T-cell (primary cell): ENCODE measurements at regions not wholly inside any gene's neighbourhood (a gene's known extent, or its start where the extent isn't known, plus 50 kb on each side); places are given as distances from the start of the nearest gene placed in this dataset.

Experiments
- ATAC-seq, 4 experiments: fragments of 200-7000 bp in 3 of 4; fragments of 150-1000 bp in 1 of 4; cut with Tn5 transposase; replicated peaks in 1 of 4; 1 replicate in 3 of 4; 2 replicates in 1 of 4; pipeline ENCODE4 v1.10.0; 2021; ENCODE audit warnings: moderate library complexity in 3 of 4, mild to moderate bottlenecking in 2 of 4, moderate number of reproducible peaks in 1 of 4
- CTCF ChIA-PET, 2 donors: fragments of 300-600 bp; sonication (Branson Sonifier 250); formaldehyde crosslinking; loops; one replicate each; lab custom pipeline; 2022; ENCODE audit warnings: antibody characterized with exemption in 2 of 2; lab: Charles Lee
- POLR2A ChIA-PET, 2 donors: fragments of 300-600 bp; sonication (Branson Sonifier 250); formaldehyde crosslinking; loops; one replicate each; lab custom pipeline; 2022; ENCODE audit warnings: antibody characterized with exemption in 2 of 2; lab: Charles Lee
- DNase-seq, 35 experiments: peaks; one replicate each; pipeline versions ENCODE4 v3.0.0 to v3.0.0-alpha.2; 2013 to 2023
- H3K27ac ChIP-seq: one replicate; pipeline ENCODE4 v1.5.1; 2013; ENCODE audit warnings: low read length
- H3K27me3 ChIP-seq, 2 experiments: replicated peaks in 1 of 2; 1 replicate in 1 of 2; 2 replicates in 1 of 2; pipeline versions ENCODE4 v1.6.1 to v1.7.0; 2013; ENCODE audit warnings: low read length in 1 of 2, mixed read lengths in 1 of 2; ENCODE audit not compliant: control insufficient read depth in 2 of 2, insufficient read depth in 2 of 2; ENCODE audit errors: extremely low read depth in 1 of 2
- H3K36me3 ChIP-seq, 2 donors: 1 replicate in 1 of 2; 2 replicates in 1 of 2; pipeline versions ENCODE4 v1.6.1 to v1.7.0; 2013; ENCODE audit warnings: low read length in 1 of 2; ENCODE audit not compliant: control insufficient read depth in 2 of 2, insufficient read depth in 1 of 2; ENCODE audit errors: extremely low read depth in 1 of 2
- H3K4me1 ChIP-seq, 2 experiments: 1 replicate in 1 of 2; 2 replicates in 1 of 2; pipeline versions ENCODE4 v1.6.1 to v1.7.0; 2013; ENCODE audit warnings: low read length in 2 of 2, mixed read lengths in 1 of 2; ENCODE audit not compliant: insufficient read depth in 2 of 2, control insufficient read depth in 1 of 2; ENCODE audit errors: extremely low read depth in 1 of 2
- H3K4me3 ChIP-seq, 2 donors: 1 replicate in 1 of 2; 2 replicates in 1 of 2; pipeline versions ENCODE4 v1.5.1 to v1.7.0; 2013; ENCODE audit warnings: mild to moderate bottlenecking in 2 of 2, low read length in 1 of 2, moderate library complexity in 1 of 2; ENCODE audit not compliant: control insufficient read depth in 1 of 2; ENCODE audit errors: extremely low read depth in 1 of 2
- H3K9me3 ChIP-seq: 2 replicates; pipeline ENCODE4 v1.7.0; 2013
- H3K27ac Mint-ChIP-seq, 2 donors: one replicate each; pipeline ENCODE4 v1.8.0; 2020 to 2021; ENCODE audit warnings: mild to moderate bottlenecking in 2 of 2, mixed read lengths in 2 of 2
- H3K27me3 Mint-ChIP-seq, 2 donors: one replicate each; pipeline ENCODE4 v1.8.0; 2021 to 2022; ENCODE audit warnings: mixed read lengths in 2 of 2
- H3K36me3 Mint-ChIP-seq: one replicate; pipeline ENCODE4 v1.8.0; 2021; ENCODE audit warnings: mixed read lengths
- H3K4me1 Mint-ChIP-seq, 3 donors: one replicate each; pipeline ENCODE4 v1.8.0; 2020 to 2022; ENCODE audit warnings: mixed read lengths in 3 of 3, mild to moderate bottlenecking in 1 of 3
- H3K4me3 Mint-ChIP-seq, 3 donors: one replicate each; pipeline ENCODE4 v1.8.0; 2020 to 2022; ENCODE audit warnings: mild to moderate bottlenecking in 3 of 3, mixed read lengths in 3 of 3, moderate library complexity in 3 of 3
- H3K9me3 Mint-ChIP-seq, 3 donors: one replicate each; pipeline ENCODE4 v1.8.0; 2020 to 2022; ENCODE audit warnings: mixed read lengths in 3 of 3
- WGBS: methylation state at CpG from one replicate; pipeline ENCODE4 v1.1.5; 2013; ENCODE audit warnings: missing lambda C conversion rate; ENCODE audit not compliant: insufficient coverage; 5-methylcytosine and 5-hydroxymethylcytosine counted together

DNA sequence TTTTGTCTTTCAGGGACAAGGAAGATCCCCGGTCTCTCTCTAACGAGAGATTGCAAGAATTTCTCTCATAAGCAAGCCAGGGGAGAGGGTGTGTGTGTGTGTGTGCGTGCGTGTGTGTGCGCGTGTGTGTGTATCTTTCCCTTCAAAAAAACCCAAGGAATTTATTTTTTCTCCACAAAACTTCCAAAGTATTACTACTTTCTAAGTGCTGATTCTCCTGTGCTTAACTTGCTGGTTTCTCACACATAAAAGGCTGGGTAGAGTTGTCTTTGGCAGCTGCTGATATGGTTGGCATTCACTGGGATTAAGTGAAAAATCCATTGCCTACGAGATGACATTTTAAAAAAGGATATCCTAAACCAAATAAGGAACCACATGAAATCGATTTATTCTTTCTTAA, 435.7 kb downstream of the RAPGEF2 start:
- no peaks in the 10 kb centered on the region for H3K9me3 ChIP-seq
- Mint-ChIP-seq H3K27me3 (peaks cover 4 to 6% of the 10 kb centered on the region in 2 donors), H3K4me1 (no peaks in the 10 kb centered on the region), H3K9me3 (peaks cover 14 to 25% (median 21%) of the 10 kb centered on the region in 3 donors), H3K36me3 (no peaks in the 10 kb centered on the region), H3K4me3 (no peak overlapping the region), H3K27ac (no peak overlapping the region)
- no peak overlapping the region for H3K4me3 ChIP-seq
- no peaks in the 10 kb centered on the region for H3K4me1 ChIP-seq
- WGBS = no CpG with 5 or more reads among the region's 8 CpGs
- no peaks in the 10 kb centered on the region for H3K36me3 ChIP-seq
- ChIA-PET POLR2A (no interaction called here), CTCF (no interaction called here)
- DNase-seq (no peak), ATAC-seq (no peak)
- H3K27ac ChIP-seq = no peak overlapping the region
- no peaks in the 10 kb centered on the region for H3K27me3 ChIP-seq

GRCh38 chr4:159540038-159540437, 437.2 kb downstream of the RAPGEF2 start:
- Mint-ChIP-seq H3K4me3 (no peak overlapping the region), H3K4me1 (no peaks in the 10 kb centered on the region), H3K27ac (no peak overlapping the region), H3K36me3 (no peaks in the 10 kb centered on the region), H3K9me3 (peaks cover 13 to 21% (median 18%) of the 10 kb centered on the region in 3 donors), H3K27me3 (peaks cover 4 to 6% of the 10 kb centered on the region in 2 donors)
- CTCF ChIA-PET = no interaction called here
- Histone ChIP-seq H3K4me3 (no peak overlapping the region), H3K4me1 (no peaks in the 10 kb centered on the region), H3K36me3 (no peaks in the 10 kb centered on the region), H3K9me3 (no peaks in the 10 kb centered on the region), H3K27me3 (no peaks in the 10 kb centered on the region), H3K27ac (no peak overlapping the region)
- DNase-seq (no peak), ATAC-seq (no peak)
- POLR2A ChIA-PET = interaction anchor here in 1 of 2 donors (0.6 kb wide), 1 partner anchor 18 kb away, joined by 4 read pairs; no protein-coding TSS in a partner anchor

DNA sequence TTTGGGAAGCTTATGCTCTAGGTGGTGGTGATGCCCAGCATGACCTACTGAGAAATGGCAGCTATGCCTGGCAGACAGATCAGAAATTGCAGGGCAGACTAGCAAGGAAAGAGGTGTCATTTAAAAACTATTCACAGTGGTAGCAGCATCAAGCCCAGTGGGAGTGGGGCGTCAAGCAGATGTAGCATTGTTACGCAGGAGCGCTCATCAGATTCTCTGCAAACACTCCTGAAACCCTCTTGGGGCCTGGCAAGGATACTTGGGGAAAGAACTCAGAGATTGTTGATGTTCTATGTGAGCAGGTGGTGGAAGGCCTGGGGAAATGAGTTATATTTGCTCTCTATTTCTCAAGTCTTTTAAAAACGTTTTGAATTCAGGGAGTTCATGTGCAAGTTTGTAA, 437.6 kb downstream of the RAPGEF2 start:
- Mint-ChIP-seq H3K36me3 (no peaks in the 10 kb centered on the region), H3K4me1 (no peaks in the 10 kb centered on the region), H3K27ac (no peak overlapping the region), H3K9me3 (peaks cover 10 to 21% (median 15%) of the 10 kb centered on the region in 3 donors), H3K4me3 (no peak overlapping the region), H3K27me3 (peaks cover 4 to 6% of the 10 kb centered on the region in 2 donors)
- no peaks in the 10 kb centered on the region for H3K9me3 ChIP-seq
- no peak for ATAC-seq
- no peak overlapping the region for H3K27ac ChIP-seq
- H3K4me3 ChIP-seq = no peak overlapping the region
- DNase-seq = no peak
- H3K4me1 ChIP-seq = no peaks in the 10 kb centered on the region
- POLR2A ChIA-PET = interaction anchor here in 1 of 2 donors (0.6 kb wide), 1 partner anchor 18 kb away, joined by 4 read pairs; no protein-coding TSS in a partner anchor
- CTCF ChIA-PET = no interaction called here
- no peaks in the 10 kb centered on the region for H3K27me3 ChIP-seq
- H3K36me3 ChIP-seq = no peaks in the 10 kb centered on the region
- WGBS = 84% methylated on average over 2 of the region's 4 CpGs

GRCh38 chr4:159541143-159541542, 438.3 kb downstream of the RAPGEF2 start:
- H3K27me3 Mint-ChIP-seq = peaks cover 3 to 6% of the 10 kb centered on the region in 2 donors
- H3K36me3 ChIP-seq = no peaks in the 10 kb centered on the region
- H3K4me1 Mint-ChIP-seq = no peaks in the 10 kb centered on the region
- ChIA-PET POLR2A (no interaction called here), CTCF (no interaction called here)
- no peak overlapping the region for H3K27ac ChIP-seq
- DNase-seq (no peak), ATAC-seq (no peak)
- H3K4me3 Mint-ChIP-seq = no peak overlapping the region
- H3K27me3 ChIP-seq = no peaks in the 10 kb centered on the region
- no peak overlapping the region for H3K27ac Mint-ChIP-seq
- peaks cover 9 to 18% (median 12%) of the 10 kb centered on the region in 3 donors for H3K9me3 Mint-ChIP-seq
- no peak overlapping the region for H3K4me3 ChIP-seq
- no peaks in the 10 kb centered on the region for H3K36me3 Mint-ChIP-seq
- WGBS = no CpG with 5 or more reads among the region's 2 CpGs
- no peaks in the 10 kb centered on the region for H3K9me3 ChIP-seq
- H3K4me1 ChIP-seq = no peaks in the 10 kb centered on the region

DNA sequence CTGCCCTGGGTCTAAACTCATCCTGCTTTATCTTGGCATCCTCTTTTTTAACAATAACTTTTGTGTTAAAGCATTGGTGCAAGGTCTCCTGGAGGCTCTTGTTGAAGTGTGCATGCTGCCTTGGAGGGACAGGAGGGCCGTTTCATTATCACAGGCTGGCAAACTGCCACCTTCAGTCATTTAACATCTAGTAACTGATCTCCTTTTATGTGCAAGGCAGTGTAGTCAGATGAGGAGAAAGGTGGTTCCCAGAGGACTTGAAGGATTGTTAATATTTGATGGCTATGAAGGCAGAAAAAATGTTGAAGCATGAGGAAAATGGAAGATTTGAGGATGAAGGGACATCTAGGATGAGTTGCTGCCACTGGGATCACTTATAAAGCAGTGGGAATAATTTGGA, 439.4 kb downstream of the RAPGEF2 start:
- ChIA-PET POLR2A (no interaction called here), CTCF (no interaction called here)
- no peak overlapping the region for H3K4me3 ChIP-seq
- H3K27ac ChIP-seq = no peak overlapping the region
- no peaks in the 10 kb centered on the region for H3K4me1 ChIP-seq
- no peak overlapping the region for H3K4me3 Mint-ChIP-seq
- WGBS = no CpG with 5 or more reads among the region's 1 CpG
- no peaks in the 10 kb centered on the region for H3K27me3 ChIP-seq
- H3K36me3 Mint-ChIP-seq = no peaks in the 10 kb centered on the region
- H3K27me3 Mint-ChIP-seq = peaks cover 3 to 6% of the 10 kb centered on the region in 2 donors
- H3K9me3 Mint-ChIP-seq = peaks cover under 1 to 8% (median 2%) of the 10 kb centered on the region in 3 donors
- DNase-seq (no peak), ATAC-seq (no peak)
- no peaks in the 10 kb centered on the region for H3K36me3 ChIP-seq
- no peaks in the 10 kb centered on the region for H3K9me3 ChIP-seq
- no peak overlapping the region for H3K27ac Mint-ChIP-seq
- H3K4me1 Mint-ChIP-seq = no peaks in the 10 kb centered on the region

GRCh38 chr4:159543831-159544230, 441.0 kb downstream of the RAPGEF2 start:
- Histone ChIP-seq H3K36me3 (no peaks in the 10 kb centered on the region), H3K27ac (no peak overlapping the region), H3K27me3 (no peaks in the 10 kb centered on the region), H3K4me3 (no peak overlapping the region), H3K9me3 (no peaks in the 10 kb centered on the region), H3K4me1 (no peaks in the 10 kb centered on the region)
- no peak for ATAC-seq
- Mint-ChIP-seq H3K27me3 (peaks cover 1 to 6% of the 10 kb centered on the region in 2 donors), H3K36me3 (no peaks in the 10 kb centered on the region), H3K4me1 (no peaks in the 10 kb centered on the region), H3K9me3 (peaks cover 0 to 12% (median 2%) of the 10 kb centered on the region in 3 donors), H3K4me3 (no peak overlapping the region), H3K27ac (no peak overlapping the region)
- ChIA-PET CTCF (no interaction called here), POLR2A (no interaction called here)
- DNase-seq = no peak
- 85% methylated on average over 3 of the region's 5 CpGs for WGBS

DNA sequence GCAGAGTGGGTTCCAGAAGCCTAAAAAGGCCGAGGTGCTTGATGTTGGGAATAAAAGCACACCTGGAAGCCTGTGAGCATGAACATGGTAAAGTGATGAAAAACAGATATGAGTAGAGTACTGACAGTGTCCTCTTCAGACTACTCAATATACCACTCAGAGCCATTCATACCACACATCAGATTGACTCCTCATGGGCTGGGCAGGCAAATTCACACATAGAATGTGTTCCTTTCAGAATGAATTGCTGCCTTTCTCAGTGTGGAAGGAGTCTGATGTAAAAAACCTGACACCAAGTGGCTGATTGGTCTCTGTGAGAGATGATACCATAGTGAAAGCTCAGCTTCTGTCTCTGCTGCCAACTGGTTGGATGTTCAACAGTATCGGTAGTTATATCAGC, 442.7 kb downstream of the RAPGEF2 start:
- ChIA-PET POLR2A (no interaction called here), CTCF (no interaction called here)
- no peak overlapping the region for H3K27ac Mint-ChIP-seq
- Histone ChIP-seq H3K9me3 (no peaks in the 10 kb centered on the region), H3K4me3 (no peak overlapping the region), H3K4me1 (no peaks in the 10 kb centered on the region), H3K27ac (no peak overlapping the region), H3K36me3 (no peaks in the 10 kb centered on the region), H3K27me3 (no peaks in the 10 kb centered on the region)
- H3K4me1 Mint-ChIP-seq = no peaks in the 10 kb centered on the region
- H3K36me3 Mint-ChIP-seq = no peaks in the 10 kb centered on the region
- H3K9me3 Mint-ChIP-seq = peaks cover 0 to 12% (median 2%) of the 10 kb centered on the region in 3 donors
- no peak for DNase-seq
- ATAC-seq = no peak
- 100% methylated on average over 1 of the region's 2 CpGs for WGBS
- no peak overlapping the region for H3K4me3 Mint-ChIP-seq
- H3K27me3 Mint-ChIP-seq = peaks cover 1 to 10% of the 10 kb centered on the region in 2 donors
